Large intestine (tissue), 3 donors: ENCODE measurements at regions not wholly inside any gene's neighbourhood (a gene's known extent, or its start where the extent isn't known, plus 50 kb on each side); places are given as distances from the start of the nearest gene placed in this dataset.
A peak's percentile ranks its signal among the peaks of the same experiment; 100 is the strongest.
"Not testable (repeated sequence)": the region's sequence is repeated elsewhere in the genome, so short reads cannot be mapped to it uniquely, and the experiment has no call there.

Experiments
- DNase-seq, 2 donors: peaks; one replicate each; pipeline versions ENCODE4 v3.0.0 to v3.0.0-alpha.2; 2013
- H3K27ac ChIP-seq: one replicate; pipeline ENCODE4 v1.5.1; 2013; ENCODE audit warnings: low read length
- H3K27me3 ChIP-seq: 2 replicates; pipeline ENCODE4 v1.6.1; 2013; ENCODE audit warnings: low read length; ENCODE audit not compliant: control insufficient read depth, insufficient read depth
- H3K36me3 ChIP-seq: 2 replicates; pipeline ENCODE4 v1.6.1; 2013; ENCODE audit warnings: low read length; ENCODE audit not compliant: control insufficient read depth, insufficient read depth
- H3K4me1 ChIP-seq: one replicate; pipeline ENCODE4 v1.6.1; 2013; ENCODE audit warnings: low read length; ENCODE audit not compliant: control insufficient read depth, insufficient read depth
- H3K4me3 ChIP-seq: one replicate; pipeline ENCODE4 v1.5.1; 2013; ENCODE audit warnings: low read length
- H3K9me3 ChIP-seq: one replicate; pipeline ENCODE4 v1.6.1; 2013; ENCODE audit warnings: mild to moderate bottlenecking, low read depth, low read length, moderate library complexity; ENCODE audit not compliant: control insufficient read depth
- WGBS: methylation state at CpG from one replicate; pipeline ENCODE4 v1.1.5; 2013; ENCODE audit warnings: low lambda C conversion rate; ENCODE audit not compliant: insufficient coverage; 5-methylcytosine and 5-hydroxymethylcytosine counted together

GRCh38 chr4:110854021-110854678 lies 231.3 kb upstream of the PITX2 start:
- DNase-seq, result no peak
- no peak overlapping the region for H3K27ac ChIP-seq
- no peaks in the 10 kb centered on the region for H3K36me3 ChIP-seq
- no peaks in the 10 kb centered on the region for H3K9me3 ChIP-seq
- H3K4me3 ChIP-seq, result no peak overlapping the region
- 40% methylated on average over 1 of the region's 6 CpGs for WGBS
- H3K4me1 ChIP-seq, result peaks cover 8% of the 10 kb centered on the region
- peaks cover 19% of the 10 kb centered on the region for H3K27me3 ChIP-seq

DNA sequence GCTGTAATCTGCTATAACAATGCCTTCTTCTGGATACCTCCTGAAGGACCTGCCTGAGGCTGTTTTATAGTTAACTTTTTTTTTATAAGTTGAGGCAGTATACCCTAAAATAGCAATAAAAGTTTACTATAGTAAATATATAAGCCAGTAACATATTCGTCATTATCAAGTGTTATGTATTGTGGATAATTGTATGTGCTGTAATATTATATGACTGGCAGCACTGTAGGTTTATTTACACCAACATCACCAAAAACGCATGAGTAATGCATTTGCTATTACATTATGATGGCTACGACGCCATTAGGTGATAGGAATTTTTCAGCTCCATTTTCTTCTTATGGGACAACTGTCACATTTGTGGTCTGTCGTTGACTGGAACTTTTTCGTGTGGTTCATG lies 237.2 kb upstream of the PITX2 start:
- DNase-seq, result no peak
- no peak overlapping the region for H3K27ac ChIP-seq
- H3K27me3 ChIP-seq, result peaks cover 2% of the 10 kb centered on the region
- WGBS, result 50% methylated on average over 2 of the region's 6 CpGs
- H3K4me1 ChIP-seq, result no peaks in the 10 kb centered on the region
- no peaks in the 10 kb centered on the region for H3K36me3 ChIP-seq
- H3K9me3 ChIP-seq, result no peaks in the 10 kb centered on the region
- no peak overlapping the region for H3K4me3 ChIP-seq

DNA sequence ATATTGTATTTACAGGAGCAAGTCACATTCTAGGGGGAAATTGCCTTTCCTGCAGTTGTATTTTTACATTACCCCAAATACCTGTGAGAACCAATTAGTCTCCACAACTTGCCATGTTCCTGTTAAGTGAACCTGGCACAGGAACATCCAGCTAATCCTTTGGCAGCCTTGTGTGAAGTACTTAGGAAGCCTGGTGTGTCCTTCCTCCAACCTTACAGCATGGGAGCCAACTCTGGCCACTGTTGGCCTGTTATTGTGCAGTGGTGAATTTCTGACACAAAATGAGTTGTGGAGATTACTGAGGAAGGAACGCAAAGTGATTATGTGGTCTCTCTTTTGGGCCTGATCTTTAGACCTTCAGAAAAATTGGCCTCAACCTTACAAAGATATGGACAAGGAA lies 238.0 kb upstream of the PITX2 start:
- H3K27ac ChIP-seq, result no peak overlapping the region
- no peaks in the 10 kb centered on the region for H3K36me3 ChIP-seq
- H3K4me3 ChIP-seq, result no peak overlapping the region
- no peak for DNase-seq
- WGBS, result no CpG with 5 or more reads among the region's 1 CpG
- H3K9me3 ChIP-seq, result no peaks in the 10 kb centered on the region
- peaks cover 2% of the 10 kb centered on the region for H3K27me3 ChIP-seq
- no peaks in the 10 kb centered on the region for H3K4me1 ChIP-seq

DNA sequence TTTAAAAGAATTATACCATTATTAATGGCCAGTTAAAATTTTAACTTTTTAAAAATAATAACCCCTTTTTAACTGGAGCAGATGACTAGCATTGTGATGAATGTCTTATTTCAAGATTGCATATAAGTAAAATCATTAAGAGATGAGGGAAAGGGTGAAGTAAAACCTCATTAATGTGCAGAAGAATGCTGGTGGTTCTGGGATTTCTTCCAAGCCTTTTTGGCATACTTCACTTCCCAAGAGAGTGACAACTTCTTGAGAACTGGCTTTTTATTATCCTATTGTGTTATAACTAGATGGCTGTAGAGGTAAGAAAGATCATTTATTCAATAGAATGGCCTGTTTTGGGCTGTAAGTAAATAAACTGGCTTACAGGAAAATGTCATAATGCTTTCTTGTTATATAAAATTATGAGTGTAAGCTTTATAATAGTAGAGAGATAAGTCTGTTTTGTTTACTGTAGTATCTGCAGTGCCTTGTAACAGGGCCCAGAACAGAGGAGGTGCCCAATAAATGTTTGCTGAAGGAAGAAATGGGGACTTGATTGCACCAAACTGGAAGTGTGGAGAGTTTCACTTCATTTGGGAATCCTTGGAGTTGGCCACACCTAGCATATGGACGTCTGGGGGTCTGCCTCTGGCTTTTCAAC lies 242.9 kb upstream of the PITX2 start:
- H3K36me3 ChIP-seq, result no peaks in the 10 kb centered on the region
- no peak for DNase-seq
- no peak overlapping the region for H3K27ac ChIP-seq
- H3K9me3 ChIP-seq, result no peaks in the 10 kb centered on the region
- H3K4me3 ChIP-seq, result no peak overlapping the region
- H3K27me3 ChIP-seq, result peaks cover 2% of the 10 kb centered on the region
- no peaks in the 10 kb centered on the region for H3K4me1 ChIP-seq
- WGBS, result no CpG with 5 or more reads among the region's 1 CpG

GRCh38 chr4:110867251-110867960 lies 244.5 kb upstream of the PITX2 start:
- Histone ChIP-seq H3K36me3 (no peaks in the 10 kb centered on the region), H3K4me3 (no peak overlapping the region), H3K9me3 (no peaks in the 10 kb centered on the region), H3K4me1 (no peaks in the 10 kb centered on the region), H3K27ac (no peak overlapping the region), H3K27me3 (peaks cover 2% of the 10 kb centered on the region)
- DNase-seq, result no peak
- 100% methylated on average over 2 of the region's 3 CpGs for WGBS

GRCh38 chr4:110867981-110868720 lies 245.3 kb upstream of the PITX2 start:
- Histone ChIP-seq H3K27ac (no peak overlapping the region), H3K4me3 (no peak overlapping the region), H3K36me3 (no peaks in the 10 kb centered on the region), H3K27me3 (no peaks in the 10 kb centered on the region), H3K9me3 (no peaks in the 10 kb centered on the region), H3K4me1 (no peaks in the 10 kb centered on the region)
- DNase-seq, result no peak
- WGBS, result no CpG with 5 or more reads among the region's 2 CpGs

GRCh38 chr4:110869114-110869513 lies 246.2 kb upstream of the PITX2 start:
- 20% methylated on average over 1 of the region's 2 CpGs for WGBS
- no peak for DNase-seq
- no peaks in the 10 kb centered on the region for H3K36me3 ChIP-seq
- H3K4me3 ChIP-seq, result no peak overlapping the region
- H3K4me1 ChIP-seq, result no peaks in the 10 kb centered on the region
- H3K9me3 ChIP-seq, result no peaks in the 10 kb centered on the region
- no peak overlapping the region for H3K27ac ChIP-seq
- H3K27me3 ChIP-seq, result no peaks in the 10 kb centered on the region

GRCh38 chr4:110869862-110870572 lies 247.1 kb upstream of the PITX2 start:
- Histone ChIP-seq H3K9me3 (no peaks in the 10 kb centered on the region), H3K27me3 (no peaks in the 10 kb centered on the region), H3K4me3 (no peak overlapping the region), H3K27ac (no peak overlapping the region), H3K36me3 (no peaks in the 10 kb centered on the region), H3K4me1 (no peaks in the 10 kb centered on the region)
- peak in 1 of 2 donors; percentile 27 for DNase-seq
- WGBS, result 83% methylated on average over 1 of the region's 1 CpG

GRCh38 chr4:110876214-110876613 lies 253.3 kb upstream of the PITX2 start:
- DNase-seq, H3K27ac ChIP-seq, H3K9me3 ChIP-seq, H3K4me1 ChIP-seq, H3K4me3 ChIP-seq, H3K36me3 ChIP-seq, H3K27me3 ChIP-seq: not testable (repeated sequence)
- WGBS, result no CpG with 5 or more reads among the region's 18 CpGs

- H3K4me3 ChIP-seq, result no peak overlapping the region
- H3K27ac ChIP-seq, result no peak overlapping the region
- H3K4me1 ChIP-seq, result peaks cover 3% of the 10 kb centered on the region
- H3K27me3 ChIP-seq, result no peaks in the 10 kb centered on the region
- no CpG with 5 or more reads among the region's 1 CpG for whole genome bisulfite sequencing
- no peaks in the 10 kb centered on the region for H3K9me3 ChIP-seq
- H3K36me3 ChIP-seq, result no peaks in the 10 kb centered on the region
- DNase-seq, result no peak
These were observed 254.0 kb upstream of the PITX2 start for GRCh38 chr4:110876866-110877265.
